ENCODE measurements at regions not wholly inside any gene's neighbourhood (a gene's known extent, or its start where the extent isn't known, plus 50 kb on each side); places are given as distances from the start of the nearest gene placed in this dataset.

GRCh38 chr5:171635561-171636245 is 149.9 kb upstream of the SMIM23 start:
- Histone ChIP-seq H3K4me1 (ENCODE audit: low read depth, poor library complexity, severe bottlenecking) (peaks cover 36% of the 10 kb centered on the region), H3K27me3 (ENCODE audit: insufficient read depth, low read depth) (peaks cover 4% of the 10 kb centered on the region; the same call in 1 of the 2 replicates), H3K36me3 (ENCODE audit: insufficient read depth) (no peaks in the 10 kb centered on the region), H2AFZ (ENCODE audit: low read depth) (no peak overlapping the region), H3K79me2 (ENCODE audit: insufficient read depth, low read depth) (no peaks in the 10 kb centered on the region), H3K4me2 (no peak overlapping the region), H3K27ac (no peak overlapping the region), H4K20me1 (ENCODE audit: insufficient read depth) (no peaks in the 10 kb centered on the region), H3K4me3 (IDR thresholded peaks at IDR 0.05; ENCODE audit: insufficient read depth, low read depth, low read length) (no peak overlapping the region), H3K9ac (no peak overlapping the region)
- TF ChIP-seq CTCF (conservative IDR thresholded peaks at IDR 0.05; ENCODE audit: low read depth, low read length), result no peak

GRCh38 chr5:171637811-171638210 is 147.8 kb upstream of the SMIM23 start:
- H3K4me1 ChIP-seq (ENCODE audit: low read depth, poor library complexity, severe bottlenecking), result peaks cover 16% of the 10 kb centered on the region
- no peak overlapping the region for H3K4me3 ChIP-seq (IDR thresholded peaks at IDR 0.05; ENCODE audit: insufficient read depth, low read depth, low read length)
- H3K9ac ChIP-seq, result no peak overlapping the region
- no peak for TF ChIP-seq CTCF (conservative IDR thresholded peaks at IDR 0.05; ENCODE audit: low read depth, low read length)
- H3K27me3 ChIP-seq (ENCODE audit: insufficient read depth, low read depth), result peaks cover 4% of the 10 kb centered on the region; the same call in 1 of the 2 replicates
- no peaks in the 10 kb centered on the region for H3K36me3 ChIP-seq (ENCODE audit: insufficient read depth)
- H2AFZ ChIP-seq (ENCODE audit: low read depth), result no peak overlapping the region
- H4K20me1 ChIP-seq (ENCODE audit: insufficient read depth), result no peaks in the 10 kb centered on the region
- H3K79me2 ChIP-seq (ENCODE audit: insufficient read depth, low read depth), result no peaks in the 10 kb centered on the region
- H3K27ac ChIP-seq, result no peak overlapping the region
- H3K4me2 ChIP-seq, result no peak overlapping the region

- no peaks in the 10 kb centered on the region for H3K79me2 ChIP-seq (ENCODE audit: insufficient read depth, low read depth)
- H3K9ac ChIP-seq, result no peak overlapping the region
- no peak overlapping the region for H3K27ac ChIP-seq
- H3K4me2 ChIP-seq, result no peak overlapping the region
- no peak overlapping the region for H3K4me3 ChIP-seq (IDR thresholded peaks at IDR 0.05; ENCODE audit: insufficient read depth, low read depth, low read length)
- no peak overlapping the region for H2AFZ ChIP-seq (ENCODE audit: low read depth)
- no peaks in the 10 kb centered on the region for H4K20me1 ChIP-seq (ENCODE audit: insufficient read depth)
- no peak for TF ChIP-seq CTCF (conservative IDR thresholded peaks at IDR 0.05; ENCODE audit: low read depth, low read length)
- H3K36me3 ChIP-seq (ENCODE audit: insufficient read depth), result no peaks in the 10 kb centered on the region
- H3K4me1 ChIP-seq (ENCODE audit: low read depth, poor library complexity, severe bottlenecking), result peaks cover 2% of the 10 kb centered on the region
- H3K27me3 ChIP-seq (ENCODE audit: insufficient read depth, low read depth), result peaks cover 2% of the 10 kb centered on the region; the same call in 1 of the 2 replicates
Observed at GRCh38 chr5:171639205-171639621, 146.4 kb upstream of the SMIM23 start.

GRCh38 chr5:171639966-171640365 is 145.7 kb upstream of the SMIM23 start:
- Histone ChIP-seq H3K27me3 (ENCODE audit: insufficient read depth, low read depth) (no peaks in the 10 kb centered on the region; the same call in 1 of the 2 replicates), H3K36me3 (ENCODE audit: insufficient read depth) (no peaks in the 10 kb centered on the region), H3K27ac (no peak overlapping the region), H3K4me1 (ENCODE audit: low read depth, poor library complexity, severe bottlenecking) (no peaks in the 10 kb centered on the region), H3K79me2 (ENCODE audit: insufficient read depth, low read depth) (no peaks in the 10 kb centered on the region), H4K20me1 (ENCODE audit: insufficient read depth) (no peaks in the 10 kb centered on the region), H2AFZ (ENCODE audit: low read depth) (no peak overlapping the region), H3K9ac (no peak overlapping the region), H3K4me3 (IDR thresholded peaks at IDR 0.05; ENCODE audit: insufficient read depth, low read depth, low read length) (no peak overlapping the region), H3K4me2 (no peak overlapping the region)
- no peak for TF ChIP-seq CTCF (conservative IDR thresholded peaks at IDR 0.05; ENCODE audit: low read depth, low read length)

All from KMS-11 (cell line).